Upper lobe of right lung (tissue), 1 donor: ENCODE measurements at regions not wholly inside any gene's neighbourhood (a gene's known extent, or its start where the extent isn't known, plus 50 kb on each side); places are given as distances from the start of the nearest gene placed in this dataset.

Source experiments
- ATAC-seq: fragments of 200-7000 bp; cut with Tn5 transposase; one replicate; pipeline ENCODE4 v1.9.1; 2020; ENCODE audit warnings: mild to moderate bottlenecking, moderate library complexity
- DNase-seq: peaks from one replicate; pipeline ENCODE4 v3.0.0-alpha.2; 2020
- H3K27ac ChIP-seq: fragments of 200-600 bp; one replicate; pipeline ENCODE4 v1.8.0; 2022
- H3K27me3 ChIP-seq: fragments of 200-600 bp; one replicate; pipeline ENCODE4 v1.8.0; 2022; ENCODE audit warnings: mild to moderate bottlenecking
- H3K36me3 ChIP-seq: fragments of 200-600 bp; one replicate; pipeline ENCODE4 v1.8.0; 2022
- H3K4me1 ChIP-seq: fragments of 200-600 bp; one replicate; pipeline ENCODE4 v1.8.0; 2022
- H3K4me3 ChIP-seq: fragments of 200-600 bp; one replicate; pipeline ENCODE4 v1.8.0; 2022; ENCODE audit warnings: mild to moderate bottlenecking
- H3K9me3 ChIP-seq: fragments of 200-600 bp; one replicate; pipeline ENCODE4 v1.8.0; 2022
- CTCF ChIP-seq: fragments of 200-600 bp; IDR thresholded peaks from one replicate; pipeline ENCODE4 v1.8.0; 2022; ENCODE audit warnings: antibody characterized with exemption
- intact Hi-C: fragments of 100-400 bp; cut with DNase I; formaldehyde crosslinking; loops from one replicate; pipeline ENCODE4 v1.11.0; 2022
- donor health status: DM: no; HTN: yes; CAD: no; lungs with severe emphysema.

GRCh38 chr1:38102636-38103035, 56.0 kb upstream of the POU3F1 start:
- Histone ChIP-seq H3K36me3 (no peaks in the 10 kb centered on the region), H3K27me3 (no peaks in the 10 kb centered on the region), H3K9me3 (no peaks in the 10 kb centered on the region), H3K4me1 (no peaks in the 10 kb centered on the region), H3K27ac (no peak overlapping the region), H3K4me3 (no peak overlapping the region)
- ATAC-seq: no peak
- intact Hi-C loops: no loop called here
- no peak for TF ChIP-seq CTCF
- DNase-seq: no peak

DNA sequence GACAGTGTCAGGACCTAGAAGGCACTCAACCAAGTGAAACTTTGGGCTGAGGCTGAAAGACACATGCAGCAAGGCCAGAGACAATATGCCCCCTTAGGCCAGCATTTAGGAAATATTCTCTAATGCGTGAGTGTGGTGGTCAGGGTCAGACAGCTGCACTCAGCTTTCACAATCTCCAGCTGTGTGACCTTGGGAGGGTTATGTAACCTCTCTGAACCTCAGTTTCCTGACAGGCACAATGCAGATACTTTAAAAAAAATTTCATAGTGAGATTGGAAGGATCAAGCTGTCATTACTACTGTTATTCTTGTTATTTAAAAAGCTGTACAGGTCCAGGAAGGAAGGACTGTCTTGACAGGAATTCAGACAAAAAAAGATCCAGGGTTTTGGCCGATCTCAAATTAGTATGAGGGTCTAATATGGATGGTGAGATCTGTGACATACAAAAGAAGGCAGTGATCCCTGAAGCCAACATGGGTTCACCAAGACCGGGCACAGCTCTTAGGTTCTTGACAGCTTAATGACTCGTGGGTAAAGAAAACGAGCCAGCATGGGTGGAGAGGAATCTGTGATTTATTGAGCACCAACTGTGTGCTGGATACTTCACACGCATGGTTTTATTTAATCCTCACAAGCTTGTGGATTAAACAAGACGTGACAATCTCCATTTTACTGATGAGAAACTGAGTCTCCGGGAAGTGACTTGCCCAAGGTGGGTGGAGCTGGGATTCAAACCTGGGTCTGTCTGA, 54.6 kb upstream of the POU3F1 start:
- no peak overlapping the region for H3K4me3 ChIP-seq
- H3K9me3 ChIP-seq: no peaks in the 10 kb centered on the region
- H3K27ac ChIP-seq: no peak overlapping the region
- no peaks in the 10 kb centered on the region for H3K36me3 ChIP-seq
- no peak for ATAC-seq
- no peak for TF ChIP-seq CTCF
- H3K27me3 ChIP-seq: no peaks in the 10 kb centered on the region
- intact Hi-C loops: no loop called here
- H3K4me1 ChIP-seq: no peaks in the 10 kb centered on the region
- no peak for DNase-seq

GRCh38 chr1:38098101-38098847, 51.7 kb upstream of the POU3F1 start:
- no peaks in the 10 kb centered on the region for H3K9me3 ChIP-seq
- no peak for TF ChIP-seq CTCF
- no peak overlapping the region for H3K4me3 ChIP-seq
- no peak for ATAC-seq
- H3K27ac ChIP-seq: no peak overlapping the region
- no peaks in the 10 kb centered on the region for H3K36me3 ChIP-seq
- no peaks in the 10 kb centered on the region for H3K4me1 ChIP-seq
- H3K27me3 ChIP-seq: peaks cover 5% of the 10 kb centered on the region
- intact Hi-C loops: no loop called here
- no peak for DNase-seq

DNA sequence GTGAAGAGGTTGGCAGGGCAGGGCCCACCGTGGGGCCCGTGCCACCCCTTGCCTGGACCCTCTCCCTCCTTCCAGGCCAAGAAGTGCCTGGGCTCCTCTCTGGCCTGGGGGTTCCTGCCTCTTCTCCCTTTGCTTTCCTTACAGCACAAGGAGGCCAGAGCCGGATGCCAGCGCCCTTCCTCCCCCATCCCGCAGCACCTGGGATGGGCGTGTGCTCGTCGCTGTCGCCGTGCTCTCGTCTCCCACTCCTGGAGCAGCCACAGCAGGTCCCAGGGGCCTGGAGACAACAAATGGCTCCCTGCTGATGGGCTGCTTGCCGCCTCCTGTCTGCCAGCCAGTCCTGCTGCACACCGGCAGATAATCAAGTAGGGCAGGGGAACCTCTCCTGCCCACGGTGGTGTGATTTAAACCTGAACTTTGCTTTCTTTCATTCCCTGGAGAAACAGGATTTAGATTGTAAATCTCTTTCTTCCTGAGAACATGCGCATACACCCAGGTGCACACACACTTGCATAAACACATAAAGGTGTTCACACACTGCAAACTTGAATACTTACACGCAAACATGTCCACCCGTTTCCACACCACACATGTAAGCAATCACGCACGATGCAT, 50.8 kb upstream of the POU3F1 start:
- no peaks in the 10 kb centered on the region for H3K36me3 ChIP-seq
- DNase-seq: no peak
- TF ChIP-seq CTCF: no peak
- H3K4me3 ChIP-seq: no peak overlapping the region
- no peak overlapping the region for H3K27ac ChIP-seq
- no peak for ATAC-seq
- H3K4me1 ChIP-seq: no peaks in the 10 kb centered on the region
- no peaks in the 10 kb centered on the region for H3K9me3 ChIP-seq
- intact Hi-C loops: no loop called here
- peaks cover 5% of the 10 kb centered on the region for H3K27me3 ChIP-seq
